Adrenal gland (tissue), 9 donors: ENCODE measurements at regions not wholly inside any gene's neighbourhood (a gene's known extent, or its start where the extent isn't known, plus 50 kb on each side); places are given as distances from the start of the nearest gene placed in this dataset.

Experiments used
- DNase-seq, 7 donors: peaks; one replicate each; pipeline ENCODE4 v3.0.0-alpha.2; 2019 to 2020
- H3K27ac ChIP-seq, 5 donors: fragments of 200-600 bp; sonication (generic) in 4 of 5; 1 replicate in 3 of 5; 2 replicates in 2 of 5; pipeline versions ENCODE4 v1.5.1 to v1.8.0; 2016 to 2020; ENCODE audit warnings: mild to moderate bottlenecking in 1 of 5
- H3K27me3 ChIP-seq: fragments of 200-600 bp; 2 replicates; pipeline ENCODE4 v1.8.0; 2021
- H3K36me3 ChIP-seq, 2 donors: fragments of 200-600 bp; replicated peaks in 1 of 2; 1 replicate in 1 of 2; 2 replicates in 1 of 2; pipeline versions ENCODE4 v1.5.1 to v1.8.0; 2018 to 2022
- H3K4me1 ChIP-seq, 2 donors: fragments of 200-600 bp; replicated peaks in 1 of 2; 1 replicate in 1 of 2; 2 replicates in 1 of 2; pipeline versions ENCODE4 v1.5.1 to v1.8.0; 2018 to 2021
- H3K4me3 ChIP-seq, 4 donors: fragments of 200-600 bp; sonication (generic) in 3 of 4; one replicate each; pipeline ENCODE4 v1.5.1; 2016 to 2018
- H3K9me3 ChIP-seq, 3 donors: fragments of 200-600 bp; sonication (generic) in 1 of 3; replicated peaks in 1 of 3; 1 replicate in 2 of 3; 2 replicates in 1 of 3; pipeline versions ENCODE4 v1.5.1 to v1.8.0; 2016 to 2021
- CTCF ChIP-seq, 6 experiments: fragments of 450-650 bp in 4 of 6; fragments of 200-600 bp in 2 of 6; sonication (generic) in 1 of 6; IDR thresholded peaks; 1 replicate in 5 of 6; 2 replicates in 1 of 6; pipeline versions ENCODE4 v1.5.1 to v1.8.0; 2016 to 2021; ENCODE audit warnings: antibody characterized with exemption in 6 of 6, mild to moderate bottlenecking in 2 of 6, moderate library complexity in 1 of 6
- POLR2A ChIP-seq, 2 donors: fragments of 450-650 bp; IDR thresholded peaks; one replicate each; pipeline ENCODE4 v1.6.1; 2017; ENCODE audit warnings: antibody characterized with exemption in 2 of 2, mild to moderate bottlenecking in 2 of 2, moderate library complexity in 1 of 2
- WGBS, 4 donors: extraction: QIAGEN DNeasy Blood & Tissue Kit in 2 of 4; methylation state at CpG; one replicate each; pipeline versions ENCODE4 v1.1.5 to v1.1.7; 2013 to 2017; 5-methylcytosine and 5-hydroxymethylcytosine counted together
- intact Hi-C, 2 donors: fragments of 100-400 bp; cut with DNase I; formaldehyde crosslinking; loops; one replicate each; pipeline versions ENCODE4 v1.14.1 to v1.15.0; 2022 to 2023
- donor health status: healthy with polysubstance abuse.
- donor health status: Bipolar disorder and iron deficiency.
- donor health status: DM: yes; HTN: yes; CAD: no.
- donor health status: DM: no; HTN: no; CAD: no.
- donor health status: DM: no; HTN: no; CAD: no.

- no peaks in the 10 kb centered on the region for H3K27me3 ChIP-seq
- H3K4me1 ChIP-seq = peaks cover 0 to 5% of the 10 kb centered on the region in 2 donors
- no peaks in the 10 kb centered on the region for H3K9me3 ChIP-seq
- no peak overlapping the region for H3K27ac ChIP-seq
- no peaks in the 10 kb centered on the region for H3K36me3 ChIP-seq
- H3K4me3 ChIP-seq = no peak overlapping the region
- 85 to 92% (median 89%) methylated on average over 10 to 11 of the region's 11 CpGs for WGBS, 4 donors
- TF ChIP-seq CTCF (IDR thresholded peaks at IDR 0.05) = no peak
- no peak for TF ChIP-seq POLR2A (IDR thresholded peaks at IDR 0.05)
- DNase-seq = no peak
- intact Hi-C loops = no loop called here
Measured at GRCh38 chr7:155887174-155887525, 74.9 kb upstream of the SHH start.

DNA sequence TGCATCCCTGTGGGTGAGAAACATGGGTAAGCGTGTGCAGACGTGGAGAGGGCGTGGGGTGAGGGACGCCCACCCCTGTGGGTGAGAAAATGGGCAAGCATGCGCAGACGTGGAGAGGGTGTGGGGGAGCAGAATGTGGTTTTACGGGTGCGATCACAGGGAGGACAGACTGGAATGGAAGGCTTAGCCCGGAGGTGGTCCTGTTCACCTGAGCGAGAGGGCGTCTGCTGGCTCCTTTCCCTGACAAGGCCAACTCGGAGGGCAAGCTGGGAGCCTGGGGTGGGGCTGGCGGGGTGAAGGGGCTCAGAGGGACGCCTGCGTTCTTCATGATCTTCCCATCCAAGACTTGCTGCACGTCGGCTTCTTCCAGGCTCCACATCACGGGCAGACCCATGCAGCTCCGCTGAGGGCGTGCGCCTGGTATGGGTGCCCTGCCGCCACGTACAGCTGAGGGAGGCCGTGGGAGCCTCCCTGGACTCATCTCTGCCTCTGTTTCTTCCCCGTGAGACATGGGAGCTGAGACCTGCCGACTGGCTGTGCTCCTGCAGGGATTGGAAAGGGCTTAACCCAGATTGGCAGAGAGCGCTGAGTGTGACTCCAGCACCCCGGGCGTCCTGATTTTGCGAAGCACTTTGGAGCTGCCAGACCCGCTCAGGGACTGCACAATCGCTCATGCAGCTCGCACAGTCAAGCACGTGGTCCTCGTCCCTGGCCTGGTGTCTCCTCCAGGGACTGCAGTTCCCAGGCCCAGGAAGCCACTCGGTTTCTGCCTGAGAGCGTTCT, 74.3 kb upstream of the SHH start:
- no peak overlapping the region for H3K27ac ChIP-seq
- H3K27me3 ChIP-seq = no peaks in the 10 kb centered on the region
- intact Hi-C loops = no loop called here
- no peak overlapping the region for H3K4me3 ChIP-seq
- H3K4me1 ChIP-seq = peaks cover 0 to 5% of the 10 kb centered on the region in 2 donors
- no peak for DNase-seq
- WGBS, 4 donors = 88 to 95% (median 91%) methylated on average over 26 to 37 of the region's 37 CpGs
- no peaks in the 10 kb centered on the region for H3K9me3 ChIP-seq
- no peak for TF ChIP-seq POLR2A (IDR thresholded peaks at IDR 0.05)
- TF ChIP-seq CTCF (IDR thresholded peaks at IDR 0.05) = no peak
- H3K36me3 ChIP-seq = no peaks in the 10 kb centered on the region

GRCh38 chr7:155885167-155886155, 73.2 kb upstream of the SHH start:
- WGBS, 4 donors = 29 to 45% (median 45%) methylated on average over 16 to 24 of the region's 24 CpGs
- DNase-seq = peak; percentile 79 to 90 (median 85)
- Histone ChIP-seq H3K9me3 (no peaks in the 10 kb centered on the region), H3K4me1 (peaks cover 0 to 5% of the 10 kb centered on the region in 2 donors), H3K36me3 (no peaks in the 10 kb centered on the region), H3K4me3 (peak overlapping the region in 1 of 4 donors; percentile 28), H3K27ac (peak overlapping the region in 3 of 5 donors; percentile 33 to 80 (median 68)), H3K27me3 (no peaks in the 10 kb centered on the region)
- intact Hi-C loops = no loop called here
- TF ChIP-seq POLR2A (IDR thresholded peaks at IDR 0.05) (peak in 1 of 2 donors; percentile 44), CTCF (IDR thresholded peaks at IDR 0.05) (no peak)
